Activated T-cell treated with anti-CD3 and anti-CD28 coated beads for 24 hours (primary cell): ENCODE measurements at regions not wholly inside any gene's neighbourhood (a gene's known extent, or its start where the extent isn't known, plus 50 kb on each side); places are given as distances from the start of the nearest gene placed in this dataset.
"Not testable (repeated sequence)": the region's sequence is repeated elsewhere in the genome, so short reads cannot be mapped to it uniquely, and the experiment has no call there.

ENCODE experiments used
- DNase-seq: peaks from one replicate; pipeline ENCODE4 v3.0.0-alpha.2; 2020; ENCODE audit warnings: low read depth

- no peak for DNase-seq
Measured at GRCh38 chr13:107819071-107819470, 396.3 kb downstream of the LIG4 start.

GRCh38 chr13:107817647-107818287, 397.6 kb downstream of the LIG4 start:
- no peak for DNase-seq

- no peak for DNase-seq
Measured at GRCh38 chr13:107812014-107812412, 403.3 kb downstream of the LIG4 start.

- DNase-seq: no peak
Measured at GRCh38 chr13:107811233-107812013, 403.9 kb downstream of the LIG4 start.

GRCh38 chr13:107809125-107809524, 406.2 kb downstream of the LIG4 start:
- no peak for DNase-seq

GRCh38 chr13:107808389-107808788, 406.9 kb downstream of the LIG4 start:
- no peak for DNase-seq

- DNase-seq: no peak
Measured at GRCh38 chr13:107807306-107808073, 407.8 kb downstream of the LIG4 start.

GRCh38 chr13:107806726-107807125, 408.6 kb downstream of the LIG4 start:
- DNase-seq: no peak

- no peak for DNase-seq
Measured at GRCh38 chr13:107803822-107804495, 411.4 kb downstream of the LIG4 start.

GRCh38 chr13:107801621-107802020, 413.7 kb downstream of the LIG4 start:
- DNase-seq: no peak

GRCh38 chr13:107799001-107799400, 416.3 kb downstream of the LIG4 start:
- no peak for DNase-seq

- no peak for DNase-seq
Measured at GRCh38 chr13:107790397-107790796, 424.9 kb downstream of the LIG4 start.

GRCh38 chr13:107788464-107789165, 426.7 kb downstream of the LIG4 start:
- DNase-seq: no peak

- not testable (repeated sequence) for DNase-seq
Measured at GRCh38 chr13:107782646-107783045, 432.7 kb downstream of the LIG4 start.

- no peak for DNase-seq
Measured at GRCh38 chr13:107778094-107778493, 437.2 kb downstream of the LIG4 start.

- no peak for DNase-seq
Measured at GRCh38 chr13:107770541-107770940, 444.8 kb downstream of the LIG4 start.

- DNase-seq: no peak
Measured at GRCh38 chr13:107767119-107767518, 448.2 kb downstream of the LIG4 start.

- DNase-seq: no peak
Measured at GRCh38 chr13:107765724-107766401, 449.5 kb downstream of the LIG4 start.

GRCh38 chr13:107764046-107764445, 451.3 kb downstream of the LIG4 start:
- DNase-seq: no peak

- DNase-seq: no peak
Measured at GRCh38 chr13:107753748-107754147, 461.6 kb downstream of the LIG4 start.

- DNase-seq: no peak
Measured at GRCh38 chr13:107753291-107753690, 462.0 kb downstream of the LIG4 start.
